Neutrophil (primary cell): ENCODE measurements at regions not wholly inside any gene's neighbourhood (a gene's known extent, or its start where the extent isn't known, plus 50 kb on each side); places are given as distances from the start of the nearest gene placed in this dataset.

ENCODE experiments used
- H3K27ac ChIP-seq: fragments of 200-600 bp; sonication (generic); 2 replicates; pipeline ENCODE4 v1.5.1; 2016; ENCODE audit warnings: mild to moderate bottlenecking, moderate library complexity
- H3K27me3 ChIP-seq: fragments of 200-600 bp; sonication (generic); 2 replicates; pipeline ENCODE4 v1.6.0; 2016; ENCODE audit warnings: mild to moderate bottlenecking
- H3K36me3 ChIP-seq: fragments of 200-600 bp; sonication (generic); 2 replicates; pipeline ENCODE4 v1.5.1; 2017
- H3K4me1 ChIP-seq, 2 experiments: fragments of 200-600 bp in 1 of 2; sonication (generic) in 1 of 2; 1 replicate in 1 of 2; 2 replicates in 1 of 2; pipeline versions ENCODE4 v1.5.1 to v1.6.1; 2013 to 2016; ENCODE audit warnings: low read depth in 1 of 2, low read length in 1 of 2, mild to moderate bottlenecking in 1 of 2, moderate library complexity in 1 of 2; ENCODE audit not compliant: control insufficient read depth in 1 of 2, insufficient read depth in 1 of 2
- H3K4me3 ChIP-seq, 2 experiments: fragments of 200-600 bp in 1 of 2; sonication (generic) in 1 of 2; 1 replicate in 1 of 2; 2 replicates in 1 of 2; pipeline ENCODE4 v1.5.1; 2013 to 2016; ENCODE audit warnings: low read depth in 1 of 2, low read length in 1 of 2, mild to moderate bottlenecking in 1 of 2, moderate library complexity in 1 of 2
- H3K9me3 ChIP-seq: fragments of 200-600 bp; sonication (generic); 2 replicates; pipeline ENCODE4 v1.5.1; 2016
- CTCF ChIP-seq: fragments of 200-600 bp; sonication (generic); IDR thresholded peaks from 2 replicates; pipeline ENCODE4 v1.5.1; 2016; ENCODE audit warnings: antibody characterized with exemption

GRCh38 chrY:21102507-21102906 is 346.6 kb downstream of the RPS4Y2 start:
- Histone ChIP-seq H3K4me3 (no peak overlapping the region), H3K4me1 (peaks cover 0 to 9% of the 10 kb centered on the region in 2 experiments), H3K27me3 (no peaks in the 10 kb centered on the region), H3K36me3 (no peaks in the 10 kb centered on the region), H3K27ac (no peak overlapping the region), H3K9me3 (no peaks in the 10 kb centered on the region)
- no peak for TF ChIP-seq CTCF

DNA sequence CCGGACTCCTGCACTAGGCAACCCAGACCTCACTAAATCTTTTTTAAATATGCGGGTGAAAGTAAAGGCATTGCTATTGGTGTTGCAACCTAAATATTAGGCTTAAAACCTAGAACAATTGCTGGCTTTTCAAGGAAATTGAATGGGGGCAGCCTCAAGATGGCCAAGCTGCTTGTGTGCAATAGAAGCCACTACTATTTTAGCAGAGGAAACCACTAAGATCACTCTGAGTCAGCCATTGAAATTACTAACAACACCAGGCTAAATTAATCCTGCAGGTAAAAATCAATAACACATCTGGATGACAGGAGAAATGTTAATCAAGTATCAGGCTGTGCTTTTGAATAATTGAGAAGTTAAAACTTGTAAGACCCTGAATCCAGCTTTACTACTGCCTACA is 348.0 kb downstream of the RPS4Y2 start:
- TF ChIP-seq CTCF = no peak
- no peaks in the 10 kb centered on the region for H3K27me3 ChIP-seq
- H3K27ac ChIP-seq = no peak overlapping the region
- H3K36me3 ChIP-seq = no peaks in the 10 kb centered on the region
- no peak overlapping the region for H3K4me3 ChIP-seq
- H3K9me3 ChIP-seq = no peaks in the 10 kb centered on the region
- peaks cover 0 to 9% of the 10 kb centered on the region in 2 experiments for H3K4me1 ChIP-seq

DNA sequence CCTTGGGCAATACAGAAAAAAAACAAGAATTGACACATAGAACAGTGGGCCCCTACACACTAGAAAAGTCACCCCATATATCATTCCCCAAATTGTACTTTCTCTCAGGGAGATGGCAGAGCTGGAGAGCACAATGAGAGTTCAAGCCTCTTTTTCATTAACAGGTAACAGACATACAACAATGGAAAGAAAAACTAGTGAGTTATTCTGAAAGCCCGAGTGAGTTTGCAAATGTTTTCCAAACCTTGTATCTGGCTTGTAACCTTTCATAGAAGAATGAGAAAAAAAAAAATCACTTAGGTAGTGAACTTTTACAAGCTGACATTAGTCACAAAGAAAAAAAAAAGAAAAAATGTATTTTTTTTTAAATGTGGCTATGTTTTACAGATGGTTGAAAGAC is 349.6 kb downstream of the RPS4Y2 start:
- no peak for TF ChIP-seq CTCF
- no peaks in the 10 kb centered on the region for H3K36me3 ChIP-seq

DNA sequence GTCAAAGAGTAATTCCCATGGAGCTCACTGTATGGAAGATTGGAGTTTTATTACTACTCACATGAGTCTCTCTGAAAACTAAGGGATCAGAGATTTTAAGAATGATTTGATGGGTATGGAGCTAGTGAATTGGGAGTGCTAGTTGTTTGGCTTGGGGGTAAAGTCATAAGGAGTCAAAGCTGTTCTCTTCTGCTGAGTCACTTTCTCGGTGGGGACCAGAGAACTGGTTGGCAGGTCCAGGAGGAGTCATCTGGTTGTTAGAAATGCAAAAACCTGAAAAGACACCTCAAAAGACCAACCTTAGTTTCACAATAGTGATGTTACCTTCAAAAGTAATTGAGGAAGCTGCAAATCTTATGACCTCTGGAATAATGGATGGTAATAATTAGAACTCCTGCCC is 355.4 kb downstream of the RPS4Y2 start:
- Histone ChIP-seq H3K27me3 (no peaks in the 10 kb centered on the region), H3K36me3 (no peaks in the 10 kb centered on the region), H3K9me3 (no peaks in the 10 kb centered on the region), H3K27ac (no peak overlapping the region), H3K4me3 (no peak overlapping the region), H3K4me1 (peaks cover 0 to 8% of the 10 kb centered on the region in 2 experiments)
- TF ChIP-seq CTCF = no peak

More for the DNA sequence above, 349.6 kb downstream of the RPS4Y2 start:
- no peak overlapping the region for H3K4me3 ChIP-seq
- H3K9me3 ChIP-seq = no peaks in the 10 kb centered on the region
- H3K4me1 ChIP-seq = peaks cover 0 to 9% of the 10 kb centered on the region in 2 experiments
- H3K27ac ChIP-seq = no peak overlapping the region
- H3K27me3 ChIP-seq = no peaks in the 10 kb centered on the region

DNA sequence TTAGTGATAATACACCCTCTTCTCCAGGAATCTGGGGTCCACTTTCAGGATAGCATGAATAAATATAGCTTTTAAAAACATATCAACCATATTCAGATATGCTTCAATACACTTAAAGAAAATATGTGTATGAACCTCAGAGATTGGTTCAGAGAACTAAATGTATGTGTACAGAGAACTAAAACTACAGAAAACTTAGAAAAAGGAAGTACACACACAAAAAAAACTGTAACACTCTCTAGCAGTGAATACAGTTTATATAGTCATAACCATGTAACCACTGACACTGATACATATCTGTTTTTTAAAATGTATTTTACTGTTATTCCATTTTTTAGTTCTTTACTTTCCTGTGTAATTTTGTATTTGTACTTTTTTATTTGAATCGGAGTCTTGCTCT is 365.2 kb downstream of the RPS4Y2 start:
- H3K9me3 ChIP-seq = no peaks in the 10 kb centered on the region
- H3K27me3 ChIP-seq = no peaks in the 10 kb centered on the region
- H3K27ac ChIP-seq = no peak overlapping the region
- no peak overlapping the region for H3K4me3 ChIP-seq
- no peak for TF ChIP-seq CTCF
- no peaks in the 10 kb centered on the region for H3K4me1 ChIP-seq
- no peaks in the 10 kb centered on the region for H3K36me3 ChIP-seq

- Histone ChIP-seq H3K4me3 (no peak overlapping the region), H3K36me3 (no peaks in the 10 kb centered on the region), H3K9me3 (no peaks in the 10 kb centered on the region), H3K27ac (no peak overlapping the region), H3K4me1 (no peaks in the 10 kb centered on the region), H3K27me3 (no peaks in the 10 kb centered on the region)
- TF ChIP-seq CTCF = no peak
These were observed 375.5 kb upstream of the RBMY1B start for GRCh38 chrY:21135591-21135990.
